SK-N-SH (cell line): ENCODE measurements at regions not wholly inside any gene's neighbourhood (a gene's known extent, or its start where the extent isn't known, plus 50 kb on each side); places are given as distances from the start of the nearest gene placed in this dataset.

ENCODE experiments used
- CTCF ChIA-PET: fragments of 300-600, 350-600 bp; formaldehyde crosslinking; extraction: SDS; loops from one replicate; lab custom pipeline; 2021; lab: Yijun Ruan, JAX
- POLR2A ChIA-PET: fragments of 350-600 bp; sonication (Branson Sonifier 250); formaldehyde crosslinking; extraction: SDS; loops from one replicate; lab custom pipeline; 2020; ENCODE audit warnings: antibody characterized with exemption, inconsistent platforms; lab: Yijun Ruan, JAX
- DNase-seq: peaks from one replicate; pipeline ENCODE4 v3.0.0; 2012
- H2AFZ ChIP-seq: fragments of 200-600 bp; sonication (generic); 2 replicates; pipeline ENCODE4 v1.8.1; 2016; ENCODE audit warnings: antibody characterized with exemption, mild to moderate bottlenecking, low read depth
- H3F3A ChIP-seq: fragments of 200-600 bp; sonication (generic); replicated peaks from 2 replicates; pipeline ENCODE3; 2016; ENCODE audit warnings: antibody characterized with exemption, mild to moderate bottlenecking; ENCODE audit not compliant: insufficient read depth
- H3K27ac ChIP-seq, 2 experiments: fragments of 200-500 bp in 1 of 2; fragments of 200-600 bp in 1 of 2; sonication (Bioruptor generic) in 1 of 2; sonication (generic), shearing (Covaris generic) in 1 of 2; 2 replicates each; pipeline versions ENCODE4 v1.5.1 to v1.6.1; 2014 to 2016; ENCODE audit warnings: low read depth in 2 of 2, inconsistent platforms in 1 of 2, low read length in 1 of 2, mild to moderate bottlenecking in 1 of 2, mixed read lengths in 1 of 2
- H3K27me3 ChIP-seq: fragments of 200-600 bp; sonication (generic), shearing (Covaris generic); 2 replicates; pipeline ENCODE4 v1.6.1; 2016; ENCODE audit warnings: mixed run types; ENCODE audit not compliant: insufficient read depth
- H3K36me3 ChIP-seq, 2 experiments: fragments of 200-500 bp in 1 of 2; fragments of 200-600 bp in 1 of 2; sonication (Bioruptor generic) in 1 of 2; sonication (generic) in 1 of 2; replicated peaks in 1 of 2; 2 replicates each; pipeline versions ENCODE3 to v1.5.1; 2014 to 2016; ENCODE audit warnings: low read length in 1 of 2, mild to moderate bottlenecking in 1 of 2; ENCODE audit not compliant: insufficient read depth in 2 of 2, control insufficient read depth in 1 of 2
- H3K4me1 ChIP-seq, 2 experiments: fragments of 200-500 bp in 1 of 2; fragments of 200-600 bp in 1 of 2; sonication (Bioruptor generic) in 1 of 2; sonication (generic), shearing (Covaris generic) in 1 of 2; 2 replicates each; pipeline versions ENCODE4 v1.5.1 to v1.6.1; 2014 to 2016; ENCODE audit warnings: low read depth in 1 of 2, low read length in 1 of 2, mixed run types in 1 of 2; ENCODE audit not compliant: insufficient read depth in 2 of 2, control insufficient read depth in 1 of 2
- H3K4me2 ChIP-seq: fragments of 200-600 bp; sonication (generic), shearing (Covaris generic); 2 replicates; pipeline ENCODE4 v1.6.1; 2017; ENCODE audit warnings: mixed run types
- H3K4me3 ChIP-seq, 2 experiments: fragments of 200-500 bp in 1 of 2; fragments of 200-600 bp in 1 of 2; sonication (Bioruptor generic) in 1 of 2; sonication (generic), shearing (Covaris generic) in 1 of 2; 2 replicates each; pipeline versions ENCODE4 v1.5.1 to v1.8.1; 2014 to 2016; ENCODE audit warnings: low read depth in 2 of 2, inconsistent platforms in 1 of 2, low read length in 1 of 2, mild to moderate bottlenecking in 1 of 2, mixed read lengths in 1 of 2, moderate library complexity in 1 of 2
- H3K79me2 ChIP-seq: fragments of 200-600 bp; sonication (generic); 2 replicates; pipeline ENCODE4 v1.8.1; 2017; ENCODE audit warnings: mild to moderate bottlenecking; ENCODE audit not compliant: insufficient read depth
- H3K9ac ChIP-seq: fragments of 200-600 bp; sonication (generic); 2 replicates; pipeline ENCODE4 v1.6.1; 2017; ENCODE audit warnings: mixed run types
- H3K9me2 ChIP-seq: fragments of 200-600 bp; sonication (generic); 2 replicates; pipeline ENCODE4 v1.6.1; 2017; ENCODE audit warnings: mixed run types
- H3K9me3 ChIP-seq: fragments of 200-600 bp; sonication (generic); 2 replicates; pipeline ENCODE4 v1.6.1; 2017; ENCODE audit warnings: mixed run types, mild to moderate bottlenecking, moderate library complexity
- H4K20me1 ChIP-seq: fragments of 200-600 bp; sonication (generic); 2 replicates; pipeline ENCODE4 v1.6.1; 2017; ENCODE audit warnings: mild to moderate bottlenecking, mixed run types; ENCODE audit not compliant: insufficient read depth
- CHD2 ChIP-seq: fragments of 150-350 bp; IDR thresholded peaks from 2 replicates; pipeline ENCODE4 v1.6.1; 2018; ENCODE audit warnings: low read length; ENCODE audit not compliant: partially characterized antibody
- ELF1 ChIP-seq: IDR thresholded peaks from 2 replicates; pipeline ENCODE4 v1.4.0; 2012
- EP300 ChIP-seq, 2 experiments: IDR thresholded peaks; 2 replicates each; pipeline versions ENCODE4 v1.4.0 to v1.6.1; 2012; ENCODE audit warnings: borderline replicate concordance in 1 of 2, low read depth in 1 of 2, low read length in 1 of 2
- EZH2phosphoT487 ChIP-seq: fragments of 200-600 bp; sonication (generic); IDR thresholded peaks from 2 replicates; pipeline ENCODE4 v1.6.1; 2017; ENCODE audit warnings: low read depth, mixed run types, mild to moderate bottlenecking, antibody characterized with exemption, moderate library complexity, borderline replicate concordance
- FOSL2 ChIP-seq: IDR thresholded peaks from 2 replicates; pipeline ENCODE4 v1.4.0; 2012; ENCODE audit warnings: low read depth, mild to moderate bottlenecking, moderate library complexity, borderline replicate concordance
- FOXJ3 ChIP-seq: sonication (generic); formaldehyde crosslinking; IDR thresholded peaks from 2 replicates; pipeline ENCODE4 v1.5.1; 2020; ENCODE audit warnings: mild to moderate bottlenecking, missing genetic modification reagents
- NFIC ChIP-seq: IDR thresholded peaks from 2 replicates; pipeline ENCODE4 v1.4.0; 2012; ENCODE audit warnings: borderline replicate concordance
- NRF1 ChIP-seq: IDR thresholded peaks from 2 replicates; pipeline ENCODE4 v1.6.1; 2012; ENCODE audit warnings: low read depth, mild to moderate bottlenecking, low read length
- POLR2AphosphoS5 ChIP-seq: IDR thresholded peaks from 2 replicates; pipeline ENCODE4 v1.6.1; 2012; ENCODE audit warnings: low read depth, low read length
- RAD21 ChIP-seq: IDR thresholded peaks from 2 replicates; pipeline ENCODE4 v1.6.1; 2012; ENCODE audit warnings: mild to moderate bottlenecking, low read length
- RCOR1 ChIP-seq: fragments of 150-350 bp; IDR thresholded peaks from 2 replicates; pipeline ENCODE4 v1.6.1; 2017; ENCODE audit warnings: antibody characterized with exemption, low read length
- SMC3 ChIP-seq: IDR thresholded peaks from 2 replicates; pipeline ENCODE4 v1.6.1; 2012; ENCODE audit warnings: low read depth, low read length, improper control_type of control experiment
- TAF1 ChIP-seq: IDR thresholded peaks from 2 replicates; pipeline ENCODE4 v1.6.1; 2012; ENCODE audit warnings: low read depth, mild to moderate bottlenecking, low read length, moderate library complexity, borderline replicate concordance
- TCF12 ChIP-seq: IDR thresholded peaks from 2 replicates; pipeline ENCODE4 v1.4.0; 2012
- TEAD4 ChIP-seq: IDR thresholded peaks from 2 replicates; pipeline ENCODE4 v1.4.0; 2012; ENCODE audit warnings: mild to moderate bottlenecking, borderline replicate concordance; ENCODE audit not compliant: insufficient read depth
- ZBTB33 ChIP-seq: IDR thresholded peaks from 2 replicates; pipeline ENCODE4 v1.4.0; 2012; ENCODE audit warnings: low read depth, borderline replicate concordance
- WGBS: methylation state at CpG from one replicate; pipeline ENCODE4 v1.1.6; 2017; ENCODE audit warnings: low lambda C conversion rate; 5-methylcytosine and 5-hydroxymethylcytosine counted together
- TF ChIP-seq, protein P1 (sequence below): fragments of 200-600 bp; sonication (generic); IDR thresholded peaks from 2 replicates; pipeline ENCODE4 v1.6.1; 2017; ENCODE audit warnings: antibody characterized with exemption, mild to moderate bottlenecking, moderate library complexity
- TF ChIP-seq, protein P2 (sequence below): fragments of 150-350 bp; IDR thresholded peaks from 2 replicates; pipeline ENCODE4 v1.6.1; 2017; ENCODE audit warnings: antibody characterized with exemption, low read length, low read depth, borderline replicate concordance

DNA sequence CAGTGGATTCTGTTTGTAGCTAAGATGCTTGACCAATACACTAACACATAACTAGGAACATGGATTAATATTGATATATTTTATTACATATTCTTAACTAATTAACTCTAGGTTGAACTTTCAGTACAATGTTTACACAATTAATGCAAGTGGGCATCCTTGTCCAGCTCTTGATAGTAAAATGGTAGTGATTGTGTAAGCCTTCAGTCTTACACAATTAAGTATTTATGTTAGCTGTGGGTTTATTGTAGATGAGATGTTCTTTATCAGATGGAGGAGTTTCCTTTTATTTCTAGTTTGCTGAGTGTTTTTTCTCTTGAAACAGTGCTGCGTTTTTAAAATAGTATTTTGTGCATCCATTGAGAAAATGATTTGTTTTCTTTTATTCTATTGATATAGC is 1210.8 kb downstream of the CDH12 start:
- DNase-seq, result no peak
- ChIA-PET POLR2A (no interaction called here), CTCF (no interaction called here)

More for the DNA sequence above, 1210.8 kb downstream of the CDH12 start:
- Histone ChIP-seq H3K79me2 (no peaks in the 10 kb centered on the region), H3K27ac (no peak overlapping the region), H3K27me3 (no peaks in the 10 kb centered on the region), H3K4me3 (no peak overlapping the region), H3K4me2 (no peak overlapping the region), H3K36me3 (no peaks in the 10 kb centered on the region), H3F3A (no peaks in the 10 kb centered on the region), H4K20me1 (no peaks in the 10 kb centered on the region), H2AFZ (no peak overlapping the region), H3K9me2 (no peaks in the 10 kb centered on the region), H3K9ac (no peak overlapping the region), H3K9me3 (no peaks in the 10 kb centered on the region), H3K4me1 (no peaks in the 10 kb centered on the region)
- TF ChIP-seq TCF12 (no peak), ELF1 (no peak), EP300 (IDR thresholded peaks at IDR 0.05; ENCODE audit: borderline replicate concordance in 1 of 2, low read depth in 1 of 2, low read length in 1 of 2) (no peak), TAF1 (no peak), RAD21 (no peak), FOXJ3 (no peak), SMC3 (no peak), POLR2AphosphoS5 (no peak), EZH2phosphoT487 (no peak), ZBTB33 (no peak), CHD2 (no peak), RCOR1 (no peak), NRF1 (no peak), FOSL2 (no peak), NFIC (no peak), TEAD4 (no peak)
- TF ChIP-seq, protein P1, sequence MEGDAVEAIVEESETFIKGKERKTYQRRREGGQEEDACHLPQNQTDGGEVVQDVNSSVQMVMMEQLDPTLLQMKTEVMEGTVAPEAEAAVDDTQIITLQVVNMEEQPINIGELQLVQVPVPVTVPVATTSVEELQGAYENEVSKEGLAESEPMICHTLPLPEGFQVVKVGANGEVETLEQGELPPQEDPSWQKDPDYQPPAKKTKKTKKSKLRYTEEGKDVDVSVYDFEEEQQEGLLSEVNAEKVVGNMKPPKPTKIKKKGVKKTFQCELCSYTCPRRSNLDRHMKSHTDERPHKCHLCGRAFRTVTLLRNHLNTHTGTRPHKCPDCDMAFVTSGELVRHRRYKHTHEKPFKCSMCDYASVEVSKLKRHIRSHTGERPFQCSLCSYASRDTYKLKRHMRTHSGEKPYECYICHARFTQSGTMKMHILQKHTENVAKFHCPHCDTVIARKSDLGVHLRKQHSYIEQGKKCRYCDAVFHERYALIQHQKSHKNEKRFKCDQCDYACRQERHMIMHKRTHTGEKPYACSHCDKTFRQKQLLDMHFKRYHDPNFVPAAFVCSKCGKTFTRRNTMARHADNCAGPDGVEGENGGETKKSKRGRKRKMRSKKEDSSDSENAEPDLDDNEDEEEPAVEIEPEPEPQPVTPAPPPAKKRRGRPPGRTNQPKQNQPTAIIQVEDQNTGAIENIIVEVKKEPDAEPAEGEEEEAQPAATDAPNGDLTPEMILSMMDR, result no peak
- TF ChIP-seq, protein P2, sequence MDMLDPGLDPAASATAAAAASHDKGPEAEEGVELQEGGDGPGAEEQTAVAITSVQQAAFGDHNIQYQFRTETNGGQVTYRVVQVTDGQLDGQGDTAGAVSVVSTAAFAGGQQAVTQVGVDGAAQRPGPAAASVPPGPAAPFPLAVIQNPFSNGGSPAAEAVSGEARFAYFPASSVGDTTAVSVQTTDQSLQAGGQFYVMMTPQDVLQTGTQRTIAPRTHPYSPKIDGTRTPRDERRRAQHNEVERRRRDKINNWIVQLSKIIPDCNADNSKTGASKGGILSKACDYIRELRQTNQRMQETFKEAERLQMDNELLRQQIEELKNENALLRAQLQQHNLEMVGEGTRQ, result no peak
- WGBS, result 6% methylated on average over 1 of the region's 1 CpG
